ENCODE measurements at regions not wholly inside any gene's neighbourhood (a gene's known extent, or its start where the extent isn't known, plus 50 kb on each side); places are given as distances from the start of the nearest gene placed in this dataset.

- TF ChIP-seq CTCF (IDR thresholded peaks at IDR 0.05; ENCODE audit: low read depth, low read length), result no peak
- DNase-seq (ENCODE audit: extremely low read depth, low read depth), result no peak
Observed at GRCh38 chr6:28810659-28811053, 113.1 kb downstream of the TRIM27 start.

DNA sequence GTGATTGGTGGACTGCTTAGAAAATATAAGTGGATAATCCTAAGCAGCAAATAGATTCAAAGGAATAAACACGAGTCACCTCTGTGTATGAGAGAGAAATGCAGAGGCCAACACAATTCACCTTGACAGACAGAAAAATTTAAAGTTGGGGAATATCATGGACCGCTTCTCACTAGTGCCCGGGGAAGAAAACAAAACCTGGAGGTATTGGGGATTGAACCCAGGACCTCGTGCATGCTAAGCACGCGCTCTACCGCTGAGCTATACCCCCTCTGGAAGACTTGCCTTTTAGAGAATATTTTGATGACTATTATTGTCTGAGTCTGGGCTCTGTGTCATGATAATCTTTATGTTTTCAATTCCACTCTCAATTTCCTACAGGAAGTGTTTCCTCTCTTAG is 111.9 kb downstream of the TRIM27 start:
- TF ChIP-seq CTCF (IDR thresholded peaks at IDR 0.05; ENCODE audit: low read depth, low read length), result no peak
- no peak for DNase-seq (ENCODE audit: extremely low read depth, low read depth)

- no peak for DNase-seq (ENCODE audit: extremely low read depth, low read depth)
- no peak for TF ChIP-seq CTCF (IDR thresholded peaks at IDR 0.05; ENCODE audit: low read depth, low read length)
Observed at GRCh38 chr6:28812778-28813569, 110.8 kb downstream of the TRIM27 start.

GRCh38 chr6:28814032-28814976 is 109.5 kb downstream of the TRIM27 start:
- no peak for DNase-seq (ENCODE audit: extremely low read depth, low read depth)
- no peak for TF ChIP-seq CTCF (IDR thresholded peaks at IDR 0.05; ENCODE audit: low read depth, low read length)

- no peak for DNase-seq (ENCODE audit: extremely low read depth, low read depth)
- no peak for TF ChIP-seq CTCF (IDR thresholded peaks at IDR 0.05; ENCODE audit: low read depth, low read length)
Observed at GRCh38 chr6:28816339-28816908, 107.4 kb downstream of the TRIM27 start.

- no peak for TF ChIP-seq CTCF (IDR thresholded peaks at IDR 0.05; ENCODE audit: low read depth, low read length)
- DNase-seq (ENCODE audit: extremely low read depth, low read depth), result no peak
Observed at GRCh38 chr6:28816909-28817807, 106.6 kb downstream of the TRIM27 start.
